IPS-11a (cell line): ENCODE measurements at regions not wholly inside any gene's neighbourhood (a gene's known extent, or its start where the extent isn't known, plus 50 kb on each side); places are given as distances from the start of the nearest gene placed in this dataset.

Source experiments
- H3K4me3 ChIP-seq: one replicate; pipeline ENCODE4 v1.5.1; 2013; ENCODE audit warnings: low read depth, low read length, control low read depth

- no peak overlapping the region for H3K4me3 ChIP-seq
These were observed 607.4 kb upstream of the FAM241A start for GRCh38 chr4:111537871-111538270.

GRCh38 chr4:111540671-111541070 lies 604.6 kb upstream of the FAM241A start:
- H3K4me3 ChIP-seq: no peak overlapping the region

- H3K4me3 ChIP-seq: no peak overlapping the region
These were observed 603.2 kb upstream of the FAM241A start for GRCh38 chr4:111542056-111542455.

GRCh38 chr4:111546881-111547280 lies 598.4 kb upstream of the FAM241A start:
- no peak overlapping the region for H3K4me3 ChIP-seq

- no peak overlapping the region for H3K4me3 ChIP-seq
These were observed 589.0 kb upstream of the FAM241A start for GRCh38 chr4:111556141-111556781.

- no peak overlapping the region for H3K4me3 ChIP-seq
These were observed 588.4 kb upstream of the FAM241A start for GRCh38 chr4:111556851-111557250.

GRCh38 chr4:111562826-111563225 lies 582.4 kb upstream of the FAM241A start:
- no peak overlapping the region for H3K4me3 ChIP-seq

- H3K4me3 ChIP-seq: no peak overlapping the region
These were observed 572.8 kb upstream of the FAM241A start for GRCh38 chr4:111572470-111572869.

GRCh38 chr4:111573386-111573785 lies 571.9 kb upstream of the FAM241A start:
- H3K4me3 ChIP-seq: no peak overlapping the region

GRCh38 chr4:111579767-111580166 lies 565.5 kb upstream of the FAM241A start:
- no peak overlapping the region for H3K4me3 ChIP-seq

GRCh38 chr4:111595456-111595855 lies 549.8 kb upstream of the FAM241A start:
- H3K4me3 ChIP-seq: no peak overlapping the region

GRCh38 chr4:111596491-111596890 lies 548.8 kb upstream of the FAM241A start:
- no peak overlapping the region for H3K4me3 ChIP-seq

GRCh38 chr4:111601671-111602070 lies 543.6 kb upstream of the FAM241A start:
- H3K4me3 ChIP-seq: no peak overlapping the region

GRCh38 chr4:111602848-111603247 lies 542.4 kb upstream of the FAM241A start:
- no peak overlapping the region for H3K4me3 ChIP-seq

- H3K4me3 ChIP-seq: no peak overlapping the region
These were observed 540.1 kb upstream of the FAM241A start for GRCh38 chr4:111605111-111605510.

GRCh38 chr4:111610681-111611080 lies 534.6 kb upstream of the FAM241A start:
- no peak overlapping the region for H3K4me3 ChIP-seq

- H3K4me3 ChIP-seq: no peak overlapping the region
These were observed 526.3 kb upstream of the FAM241A start for GRCh38 chr4:111618908-111619307.

- no peak overlapping the region for H3K4me3 ChIP-seq
These were observed 516.8 kb upstream of the FAM241A start for GRCh38 chr4:111628437-111628836.

- no peak overlapping the region for H3K4me3 ChIP-seq
These were observed 514.5 kb upstream of the FAM241A start for GRCh38 chr4:111630705-111631104.

GRCh38 chr4:111631215-111631999 lies 513.8 kb upstream of the FAM241A start:
- no peak overlapping the region for H3K4me3 ChIP-seq

- H3K4me3 ChIP-seq: no peak overlapping the region
These were observed 512.6 kb upstream of the FAM241A start for GRCh38 chr4:111632641-111633151.

GRCh38 chr4:111633663-111634266 lies 511.5 kb upstream of the FAM241A start:
- H3K4me3 ChIP-seq: no peak overlapping the region
